HUES6 (cell line): ENCODE measurements at regions not wholly inside any gene's neighbourhood (a gene's known extent, or its start where the extent isn't known, plus 50 kb on each side); places are given as distances from the start of the nearest gene placed in this dataset.
"Not testable (repeated sequence)": the region's sequence is repeated elsewhere in the genome, so short reads cannot be mapped to it uniquely, and the experiment has no call there.

ENCODE experiments used
- H3K27ac ChIP-seq: 2 replicates; pipeline ENCODE4 v1.7.0; 2013; ENCODE audit warnings: low read depth, mild to moderate bottlenecking, low read length, inconsistent platforms
- H3K27me3 ChIP-seq: 2 replicates; pipeline ENCODE4 v1.6.1; 2013; ENCODE audit warnings: low read length; ENCODE audit not compliant: control insufficient read depth, insufficient read depth
- H3K36me3 ChIP-seq: 2 replicates; pipeline ENCODE4 v1.6.1; 2013; ENCODE audit warnings: low read length; ENCODE audit not compliant: control insufficient read depth, insufficient read depth
- H3K4me1 ChIP-seq: 2 replicates; pipeline ENCODE4 v1.6.1; 2013; ENCODE audit warnings: low read length; ENCODE audit not compliant: control insufficient read depth, insufficient read depth
- H3K4me3 ChIP-seq: 2 replicates; pipeline ENCODE4 v1.5.1; 2013; ENCODE audit warnings: low read depth, low read length
- H3K9ac ChIP-seq: one replicate; pipeline ENCODE4 v1.6.1; 2013; ENCODE audit warnings: mild to moderate bottlenecking, low read length
- H3K9me3 ChIP-seq: 2 replicates; pipeline ENCODE4 v1.6.1; 2013; ENCODE audit warnings: low read depth, low read length; ENCODE audit not compliant: control insufficient read depth, insufficient read depth

DNA sequence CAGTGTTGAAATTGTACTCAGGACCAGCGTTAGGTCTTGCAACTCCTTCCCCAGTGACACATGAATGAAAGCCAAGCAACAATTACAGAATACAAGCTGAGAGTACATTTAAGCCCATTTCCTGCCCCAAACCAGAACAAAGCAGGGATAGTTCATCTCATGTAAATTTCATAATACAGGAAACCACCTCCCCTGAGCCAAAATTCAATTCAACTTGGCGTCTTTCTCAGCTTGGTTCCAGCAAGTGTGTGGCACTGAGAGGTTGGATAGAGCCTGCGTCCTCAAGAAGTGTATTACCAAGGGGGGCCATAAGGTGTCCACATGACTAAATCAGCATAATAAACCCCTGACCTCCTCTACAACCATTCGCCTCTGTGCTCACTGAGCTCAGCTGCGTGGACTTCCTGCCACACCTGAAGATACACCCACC is 278.9 kb upstream of the CRY1 start:
- peaks cover 7% of the 10 kb centered on the region; the same call in 1 of the 2 replicates for H3K4me1 ChIP-seq
- H3K9me3 ChIP-seq: no peaks in the 10 kb centered on the region
- H3K27ac ChIP-seq: no peak overlapping the region
- H3K9ac ChIP-seq: no peak overlapping the region
- H3K4me3 ChIP-seq: no peak overlapping the region
- no peaks in the 10 kb centered on the region for H3K36me3 ChIP-seq
- H3K27me3 ChIP-seq: no peaks in the 10 kb centered on the region

DNA sequence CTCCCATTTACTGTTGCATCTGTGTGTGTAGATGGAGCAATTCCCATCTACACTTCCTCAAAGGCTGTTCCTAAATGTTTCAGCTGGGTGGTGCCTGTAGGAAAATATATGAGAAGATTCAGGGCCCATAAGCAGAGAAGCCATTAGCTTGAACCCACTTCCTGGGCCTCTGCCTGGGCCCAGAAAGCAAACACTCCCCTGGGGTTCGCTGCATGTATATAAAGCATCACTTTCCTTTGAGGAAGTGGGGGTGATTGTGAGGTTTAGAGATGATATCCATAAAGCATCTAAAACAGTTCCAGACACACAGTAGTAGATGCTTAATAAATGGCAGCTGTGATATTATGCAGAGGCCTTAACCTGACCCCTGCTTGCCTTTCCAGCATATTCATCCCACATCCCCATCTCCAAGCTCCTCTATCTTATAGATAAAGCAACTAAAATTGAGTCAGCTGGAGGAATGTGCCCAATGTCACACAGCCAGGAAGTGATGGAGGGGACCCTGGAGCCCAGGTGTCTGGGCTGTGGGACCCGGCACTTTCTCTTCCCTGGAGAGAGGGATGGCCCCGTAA is 280.0 kb upstream of the CRY1 start:
- H3K4me3 ChIP-seq: no peak overlapping the region
- no peak overlapping the region for H3K9ac ChIP-seq
- no peaks in the 10 kb centered on the region for H3K36me3 ChIP-seq
- no peaks in the 10 kb centered on the region for H3K27me3 ChIP-seq
- no peaks in the 10 kb centered on the region for H3K9me3 ChIP-seq
- H3K4me1 ChIP-seq: peaks cover 7% of the 10 kb centered on the region; the same call in 1 of the 2 replicates
- no peak overlapping the region for H3K27ac ChIP-seq

DNA sequence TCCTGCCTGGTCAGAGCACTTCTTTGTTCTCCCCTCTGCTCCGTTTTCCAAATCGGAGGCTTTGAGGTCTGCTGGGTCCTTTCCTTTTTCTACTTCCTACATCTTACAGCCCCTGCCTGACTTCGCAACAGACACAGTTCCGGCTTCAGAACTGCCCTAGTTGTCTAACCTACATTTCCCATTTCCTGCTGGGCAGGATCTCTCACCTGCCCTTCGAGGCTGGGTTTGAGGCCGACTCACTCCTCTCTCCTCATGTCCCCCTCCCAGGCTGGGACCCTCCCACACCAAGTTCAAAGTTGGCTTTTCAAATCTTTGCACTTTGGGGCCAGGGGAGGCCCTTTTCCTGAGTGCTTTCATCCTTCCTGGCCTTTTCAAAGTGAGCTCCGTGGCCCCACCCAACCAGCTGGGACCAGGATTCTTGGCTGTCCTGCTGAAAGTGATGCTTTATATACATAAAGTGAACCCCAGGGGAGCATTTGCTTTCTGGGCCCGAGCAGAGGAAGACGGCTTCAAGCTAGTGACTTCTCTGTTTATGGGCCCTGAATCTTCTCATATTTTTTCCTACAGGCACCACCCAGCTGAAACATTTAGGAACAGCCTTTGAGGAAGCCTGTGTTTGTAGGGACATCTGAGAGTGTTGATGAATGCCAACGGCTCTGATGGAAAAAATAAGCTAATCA is 281.0 kb upstream of the CRY1 start:
- H3K4me1 ChIP-seq: peaks cover 7% of the 10 kb centered on the region; the same call in 1 of the 2 replicates
- H3K36me3 ChIP-seq: no peaks in the 10 kb centered on the region
- H3K9me3 ChIP-seq: no peaks in the 10 kb centered on the region
- no peak overlapping the region for H3K27ac ChIP-seq
- no peaks in the 10 kb centered on the region for H3K27me3 ChIP-seq
- no peak overlapping the region for H3K4me3 ChIP-seq
- H3K9ac ChIP-seq: no peak overlapping the region

DNA sequence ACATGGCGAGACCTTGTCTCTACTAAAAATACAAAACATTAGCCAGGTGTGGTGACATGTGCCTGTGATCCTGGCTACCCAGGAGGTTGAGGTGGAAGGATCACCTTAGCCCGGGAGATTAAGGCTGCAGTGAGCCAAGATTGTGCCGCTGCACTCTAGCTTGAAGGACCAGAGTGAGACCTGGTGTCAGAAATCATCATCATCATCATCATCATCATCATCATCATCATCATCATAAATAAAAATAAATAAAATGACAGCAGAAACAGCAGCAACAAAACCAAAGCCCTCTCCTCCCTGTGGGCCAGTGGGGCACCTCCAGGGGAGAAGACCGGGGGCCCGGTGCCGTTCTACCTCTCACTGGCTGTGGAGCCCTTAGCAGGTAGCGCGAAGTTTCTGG is 281.9 kb upstream of the CRY1 start:
- no peaks in the 10 kb centered on the region for H3K9me3 ChIP-seq
- peaks cover 8% of the 10 kb centered on the region for H3K4me1 ChIP-seq
- no peak overlapping the region for H3K27ac ChIP-seq
- no peaks in the 10 kb centered on the region for H3K36me3 ChIP-seq
- no peak overlapping the region for H3K9ac ChIP-seq
- no peak overlapping the region for H3K4me3 ChIP-seq
- no peaks in the 10 kb centered on the region for H3K27me3 ChIP-seq

DNA sequence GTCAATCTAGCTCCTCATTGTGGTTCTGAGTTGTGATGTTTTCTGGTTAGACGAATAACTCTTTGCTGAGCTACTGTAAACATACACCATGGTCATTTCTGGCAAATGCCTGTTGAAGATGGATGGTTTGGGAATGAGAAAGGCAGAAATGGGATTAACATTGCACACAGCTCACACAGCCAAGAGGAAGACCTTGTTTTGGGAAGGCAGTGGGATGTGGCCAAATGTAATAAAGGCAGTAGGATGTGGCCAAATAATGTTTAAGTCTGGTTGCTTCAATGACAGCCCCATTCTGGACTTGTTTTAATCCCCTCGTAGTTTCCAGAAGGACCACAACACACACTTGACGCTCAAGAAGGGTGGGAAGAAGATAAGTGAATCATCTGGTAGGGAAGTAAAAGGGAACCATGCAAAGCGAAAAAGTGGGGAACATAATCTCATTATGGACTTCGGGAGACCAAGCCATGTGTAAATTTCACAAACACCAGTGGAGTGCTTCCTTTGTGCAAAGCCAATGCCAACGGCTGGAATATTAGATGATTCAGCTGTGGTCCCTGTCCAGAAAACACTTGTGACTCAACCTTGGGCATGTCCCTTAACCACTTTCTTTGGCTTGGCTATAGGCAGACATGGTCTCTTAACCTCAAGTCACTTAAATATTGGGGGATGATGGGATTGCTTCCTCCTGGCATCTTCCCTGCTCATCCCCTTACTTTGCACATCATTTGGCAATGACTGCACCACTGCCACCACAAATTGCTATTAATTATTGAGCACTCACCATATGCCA is 284.4 kb upstream of the CRY1 start:
- H3K4me3 ChIP-seq: no peak overlapping the region
- no peak overlapping the region for H3K9ac ChIP-seq
- H3K36me3 ChIP-seq: no peaks in the 10 kb centered on the region
- no peak overlapping the region for H3K27ac ChIP-seq
- no peaks in the 10 kb centered on the region for H3K9me3 ChIP-seq
- peaks cover 11% of the 10 kb centered on the region for H3K4me1 ChIP-seq
- H3K27me3 ChIP-seq: no peaks in the 10 kb centered on the region

DNA sequence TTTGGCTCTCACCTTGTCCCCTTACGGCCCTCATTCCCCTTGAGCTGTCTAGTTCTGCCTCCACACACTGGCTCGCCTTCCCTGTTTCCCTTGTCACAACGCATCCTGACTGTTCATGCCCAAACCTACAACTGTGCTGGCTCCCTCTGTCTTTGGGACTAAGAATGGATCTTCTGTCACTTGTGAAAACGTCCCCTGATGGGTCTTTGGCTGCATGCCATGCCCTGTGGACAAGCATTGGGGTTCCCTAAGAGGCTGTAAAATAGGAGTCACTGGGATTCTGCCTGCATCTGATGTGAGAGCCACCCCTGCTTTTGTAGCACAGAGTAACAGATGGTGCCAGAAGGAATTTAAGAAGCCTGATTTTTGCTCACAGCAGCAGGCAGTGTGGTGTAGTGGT is 285.3 kb upstream of the CRY1 start:
- no peak overlapping the region for H3K27ac ChIP-seq
- no peak overlapping the region for H3K9ac ChIP-seq
- no peaks in the 10 kb centered on the region for H3K27me3 ChIP-seq

DNA sequence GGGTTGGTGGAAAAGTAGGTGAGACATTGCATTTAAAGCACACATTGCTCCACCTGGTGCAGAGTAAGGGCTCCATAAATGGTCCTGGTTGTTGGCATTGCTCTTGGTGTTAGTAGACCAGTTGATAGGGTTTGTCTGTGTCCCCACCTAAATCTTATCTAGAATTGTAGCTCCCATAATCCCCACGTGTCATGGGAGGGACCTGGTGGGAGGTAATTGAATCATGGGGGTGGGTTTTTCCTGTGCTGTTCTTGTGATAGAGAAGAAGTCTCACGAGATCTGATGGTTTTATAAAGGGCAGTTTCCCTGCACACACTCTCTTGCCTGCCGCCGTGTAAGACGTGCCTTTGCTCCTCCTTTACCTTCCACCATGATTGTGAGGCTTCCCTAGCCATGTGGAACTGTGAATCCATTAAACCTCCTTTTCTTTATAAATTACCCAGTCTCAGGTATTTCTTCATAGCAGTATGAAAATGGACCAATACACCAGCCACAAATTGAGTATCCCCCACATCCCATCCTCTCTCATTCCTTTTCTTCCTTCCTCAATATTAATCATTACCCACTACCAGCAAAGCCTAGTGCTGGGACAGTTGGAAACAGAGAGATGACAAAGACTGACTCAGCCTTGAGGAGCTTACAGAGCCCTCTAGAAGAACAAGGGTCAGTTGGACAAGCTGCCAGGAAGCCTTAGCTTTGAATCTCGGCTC is 285.9 kb upstream of the CRY1 start:
- not testable (repeated sequence) for H3K27me3 ChIP-seq, H3K36me3 ChIP-seq, H3K9me3 ChIP-seq, H3K4me3 ChIP-seq, H3K27ac ChIP-seq, H3K4me1 ChIP-seq, H3K9ac ChIP-seq

More for the DNA sequence above, 285.3 kb upstream of the CRY1 start:
- Histone ChIP-seq H3K36me3 (no peaks in the 10 kb centered on the region), H3K9me3 (no peaks in the 10 kb centered on the region), H3K4me1 (peaks cover 11% of the 10 kb centered on the region), H3K4me3 (no peak overlapping the region)

DNA sequence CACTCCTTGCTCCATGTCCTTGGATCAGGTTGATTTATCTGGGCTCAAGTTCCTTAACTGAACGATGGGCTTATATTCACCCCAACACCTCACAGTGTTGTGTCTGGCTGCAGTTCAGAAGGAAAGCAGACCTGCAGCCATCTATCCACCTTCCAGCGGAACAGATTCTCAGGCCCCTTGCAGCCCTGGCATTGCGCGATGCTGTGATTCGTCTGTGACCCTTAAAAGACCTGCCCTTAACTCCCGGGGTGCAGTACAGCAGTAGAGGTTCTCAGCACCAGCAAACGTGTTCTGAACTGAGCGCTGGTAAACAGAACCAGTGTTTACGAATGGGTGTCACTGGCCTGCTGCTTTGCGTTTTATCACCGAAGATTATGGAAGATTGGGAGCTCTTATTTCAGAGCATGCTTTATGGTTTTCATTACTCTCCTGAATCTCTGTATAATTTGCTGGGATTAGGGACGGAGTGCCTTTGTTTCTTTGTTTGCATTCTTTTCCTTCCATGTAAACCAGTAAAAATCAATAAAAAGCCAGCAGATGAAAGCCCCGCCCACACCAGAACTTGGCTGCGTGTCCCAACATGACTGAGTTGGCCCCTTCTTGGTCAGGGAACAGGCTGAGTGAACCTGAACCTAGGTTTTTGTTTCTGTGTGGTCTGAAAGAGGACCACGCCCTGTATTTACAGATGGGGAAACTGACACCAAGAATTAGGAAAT is 286.7 kb upstream of the CRY1 start:
- Histone ChIP-seq H3K27me3 (no peaks in the 10 kb centered on the region), H3K4me3 (no peak overlapping the region), H3K9me3 (no peaks in the 10 kb centered on the region), H3K4me1 (peaks cover 4% of the 10 kb centered on the region; the same call in 1 of the 2 replicates), H3K27ac (no peak overlapping the region), H3K9ac (no peak overlapping the region), H3K36me3 (no peaks in the 10 kb centered on the region)

DNA sequence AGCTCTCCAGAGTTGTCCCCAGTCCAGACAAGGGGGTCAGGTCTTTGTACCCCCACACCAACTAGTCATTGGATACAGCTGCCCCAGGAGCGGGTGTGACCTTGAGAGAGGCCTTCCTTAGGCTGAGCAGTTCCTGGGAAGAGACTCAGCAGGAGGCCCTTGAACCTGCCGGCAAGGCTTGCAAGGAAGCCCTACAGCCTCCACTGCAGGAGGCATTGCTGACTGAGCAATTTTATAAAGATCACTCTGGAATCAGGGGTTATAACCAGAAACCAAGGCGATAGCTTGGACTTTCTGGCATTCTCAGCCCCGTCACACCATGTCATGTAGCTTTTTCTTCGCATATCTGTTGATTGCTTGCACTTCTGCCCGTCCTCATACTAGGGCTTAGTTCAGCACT is 291.3 kb upstream of the CRY1 start:
- Histone ChIP-seq H3K27ac (no peak overlapping the region), H3K9me3 (peaks cover 7% of the 10 kb centered on the region), H3K36me3 (no peaks in the 10 kb centered on the region), H3K4me3 (no peak overlapping the region), H3K9ac (no peak overlapping the region), H3K4me1 (peaks cover 10% of the 10 kb centered on the region), H3K27me3 (no peaks in the 10 kb centered on the region)

DNA sequence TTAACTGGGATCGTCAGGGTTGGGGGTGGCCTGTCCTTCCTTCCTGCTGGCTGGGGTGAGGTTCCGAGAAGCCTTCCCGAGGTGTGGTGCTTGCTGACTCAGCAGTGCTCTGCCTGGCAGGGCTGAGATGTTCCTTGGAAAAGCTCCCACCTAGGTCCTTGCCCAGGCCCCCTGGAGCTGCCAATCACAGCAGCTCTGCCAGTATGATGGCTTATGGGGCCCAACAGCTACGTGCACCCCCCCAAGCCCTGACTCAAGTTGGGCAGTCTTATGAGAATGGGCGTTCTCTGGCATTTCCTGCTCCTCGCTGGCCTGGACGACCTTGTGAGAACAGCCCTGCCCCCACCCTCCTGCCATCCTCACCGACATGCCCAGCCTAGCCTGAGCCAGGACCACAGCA is 292.2 kb upstream of the CRY1 start:
- no peaks in the 10 kb centered on the region for H3K27me3 ChIP-seq
- no peaks in the 10 kb centered on the region for H3K36me3 ChIP-seq
- H3K9ac ChIP-seq: no peak overlapping the region
- H3K27ac ChIP-seq: no peak overlapping the region
- peaks cover 14% of the 10 kb centered on the region for H3K9me3 ChIP-seq
- H3K4me1 ChIP-seq: peaks cover 6% of the 10 kb centered on the region
- H3K4me3 ChIP-seq: no peak overlapping the region
